Embryonic facial prominence (tissue), 1 donor: ENCODE measurements at regions not wholly inside any gene's neighbourhood (a gene's known extent, or its start where the extent isn't known, plus 50 kb on each side); places are given as distances from the start of the nearest gene placed in this dataset.
A peak's percentile ranks its signal among the peaks of the same experiment; 100 is the strongest.
"Not testable (repeated sequence)": the region's sequence is repeated elsewhere in the genome, so short reads cannot be mapped to it uniquely, and the experiment has no call there.

Source experiments
- DNase-seq: peaks from one replicate; pipeline ENCODE4 v3.0.0-alpha.2; 2016; ENCODE audit errors: extremely low spot score

DNA sequence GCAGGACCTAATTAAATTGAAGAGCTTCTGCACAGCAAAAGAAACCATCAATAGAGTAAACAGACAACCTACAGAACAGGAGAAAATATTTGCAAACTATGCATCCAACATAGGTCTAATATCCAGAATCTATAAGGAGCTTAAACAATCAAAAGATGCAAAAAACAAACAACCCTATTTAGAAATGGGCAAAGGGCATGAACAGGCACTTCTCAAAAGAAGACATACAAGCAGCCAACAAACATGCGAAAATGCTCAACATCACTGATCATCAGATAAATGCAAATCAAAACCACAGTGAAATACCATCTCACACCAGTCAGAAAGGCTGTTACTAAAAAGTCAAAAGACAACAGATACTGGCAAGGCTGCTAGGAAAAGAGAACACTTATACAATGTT, 189.2 kb downstream of the CYP26B1 start:
- not testable (repeated sequence) for DNase-seq

DNA sequence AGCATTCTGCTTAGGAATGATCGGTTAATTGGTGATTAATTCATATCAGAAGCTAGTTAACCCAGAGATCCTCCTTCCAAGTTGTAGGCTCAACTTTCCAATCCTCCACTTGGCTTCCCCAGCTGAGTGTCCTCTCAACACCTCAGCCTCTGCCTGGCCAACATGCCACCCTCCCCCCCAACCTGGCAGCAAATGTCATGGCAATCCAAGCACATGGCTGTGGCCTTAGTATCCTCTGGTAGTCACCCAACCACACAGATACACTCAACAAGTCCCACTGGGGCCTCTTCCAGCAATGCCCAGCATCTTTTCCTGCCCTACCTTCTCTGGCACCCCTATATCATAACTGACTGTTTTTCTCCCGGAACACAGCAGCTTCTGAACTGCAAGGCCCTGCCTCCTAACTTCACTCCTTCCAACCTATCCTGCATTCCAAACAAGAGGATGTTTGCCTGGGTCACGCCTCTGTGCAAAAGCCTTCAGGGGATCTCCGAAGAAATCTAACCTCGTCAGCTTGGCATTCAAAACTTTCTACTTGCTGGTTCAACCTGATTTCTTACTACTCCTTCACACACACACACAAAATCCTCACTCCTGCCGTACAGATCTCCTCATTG, 195.0 kb downstream of the CYP26B1 start:
- DNase-seq, result no peak

DNA sequence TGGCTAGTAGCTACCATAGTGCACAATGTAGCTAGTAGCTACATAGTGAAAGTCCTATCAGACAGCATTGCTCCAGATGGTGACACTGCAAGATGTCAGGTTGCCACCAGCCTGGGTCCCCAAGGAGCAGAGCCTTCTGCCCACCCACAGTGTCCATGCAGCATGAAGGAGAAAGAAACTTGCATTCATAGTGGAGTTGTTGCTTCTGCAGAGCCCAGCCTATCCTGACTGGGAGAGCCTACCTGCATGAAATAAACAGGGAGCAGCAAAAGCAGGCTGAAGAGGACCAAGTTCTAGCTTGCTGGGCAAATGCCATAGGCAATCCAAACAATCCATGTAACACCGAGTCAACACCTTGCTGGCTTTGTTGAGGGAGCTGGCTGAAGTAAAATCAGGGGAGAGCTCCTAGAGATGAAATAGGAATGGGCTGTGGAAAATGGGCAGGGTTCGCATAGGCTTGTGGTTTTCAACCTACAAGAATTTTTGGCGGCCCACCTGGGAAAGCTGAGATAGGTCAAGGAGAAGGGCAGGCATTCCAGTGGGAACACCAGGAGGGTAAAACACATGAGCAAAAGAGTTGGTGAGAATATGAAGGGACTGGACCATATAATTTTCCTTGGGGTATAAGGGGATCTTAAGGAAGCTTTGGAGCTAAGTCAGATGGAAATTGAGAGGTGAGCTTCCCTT, 195.8 kb downstream of the CYP26B1 start:
- no peak for DNase-seq

- DNase-seq, result no peak
Measured at GRCh38 chr2:71951083-71951468, 196.6 kb downstream of the CYP26B1 start.

DNA sequence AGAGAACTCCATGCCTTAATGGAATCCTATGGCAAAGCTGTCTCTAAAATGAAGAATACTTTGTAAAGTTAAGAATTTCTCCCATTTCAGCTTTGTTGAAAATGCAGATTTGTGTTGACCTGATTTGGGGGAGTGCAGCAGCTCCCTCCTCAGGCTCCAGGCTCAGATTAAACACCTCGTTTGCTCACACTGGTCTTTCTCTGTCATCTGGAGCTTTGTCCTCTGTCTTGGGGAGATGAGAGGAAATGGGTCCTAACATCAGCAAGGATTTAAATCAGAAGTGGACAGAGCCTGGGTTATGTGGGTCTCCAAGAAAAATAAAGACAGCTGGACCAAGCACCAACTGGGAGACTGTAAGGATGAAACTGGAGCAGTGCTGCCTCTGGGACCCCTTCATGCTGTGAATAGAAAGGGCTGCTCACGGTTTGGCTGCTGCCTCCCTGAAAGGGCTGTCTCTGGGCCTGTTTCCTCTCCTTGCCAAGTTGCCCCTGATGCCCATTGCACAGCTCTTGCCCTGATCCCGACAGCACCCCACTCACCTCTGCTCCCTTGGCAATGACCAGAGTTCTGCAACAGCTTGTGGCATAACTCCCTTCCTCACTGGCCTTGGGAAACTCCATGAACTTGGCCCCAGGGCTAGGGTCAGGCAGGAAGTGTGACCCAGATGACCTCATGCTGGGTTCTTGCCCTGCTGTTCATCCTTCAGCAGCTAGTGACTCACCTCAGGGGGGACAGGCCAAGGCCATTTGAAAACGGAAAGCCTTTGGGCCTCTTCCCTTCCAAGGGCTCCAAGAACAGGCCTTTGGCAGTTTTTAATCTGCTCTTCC, 197.2 kb downstream of the CYP26B1 start:
- DNase-seq, result no peak

DNA sequence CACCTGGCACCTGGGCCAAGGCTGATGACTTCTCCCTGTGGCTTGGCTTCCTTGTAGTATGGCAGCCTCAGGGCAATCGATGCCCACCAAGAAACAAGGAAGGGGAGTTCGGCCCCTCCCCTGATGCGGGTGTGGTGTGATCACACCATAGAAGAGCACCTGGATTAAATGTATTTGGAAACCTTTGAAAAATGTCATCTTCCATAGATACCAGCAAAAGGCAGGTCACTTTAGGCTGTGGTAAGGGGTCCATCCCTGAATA, 198.2 kb downstream of the CYP26B1 start:
- no peak for DNase-seq

DNA sequence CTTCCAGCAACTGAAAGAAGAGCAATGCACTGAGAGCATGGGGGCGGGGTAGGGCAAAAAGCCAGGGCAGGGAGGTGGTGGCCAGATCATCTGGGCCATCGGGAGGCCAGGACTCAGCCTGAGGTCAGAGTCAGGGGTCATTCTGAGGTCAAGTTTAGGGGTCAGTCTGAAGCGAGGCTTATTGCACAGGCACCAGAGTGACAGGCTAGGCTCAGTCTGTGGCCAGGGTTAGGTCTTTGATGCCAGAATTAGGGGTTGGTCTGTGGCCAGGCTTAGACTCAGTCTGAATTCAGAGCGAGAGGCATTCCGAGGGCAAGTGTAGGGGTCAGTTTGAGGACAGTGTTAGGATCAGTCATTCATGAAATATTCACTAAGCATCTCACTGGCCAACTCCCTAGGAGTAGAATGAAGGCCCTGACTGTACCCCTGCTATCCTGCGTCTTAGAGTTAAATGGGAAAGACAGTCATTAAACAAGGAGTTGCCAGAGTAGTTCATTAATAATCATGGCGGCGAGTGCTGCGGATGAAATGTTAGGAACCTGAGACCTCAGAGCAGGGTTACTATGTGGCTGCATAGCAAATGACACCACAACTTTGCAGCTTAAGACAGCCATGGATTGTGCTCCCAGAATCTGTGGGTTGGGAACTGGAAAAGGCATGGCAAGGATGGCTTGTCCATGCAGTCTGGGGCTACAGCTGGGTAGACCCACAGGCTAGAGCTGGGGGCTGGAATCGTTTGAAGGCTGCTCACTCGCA, 198.7 kb downstream of the CYP26B1 start:
- no peak for DNase-seq

- DNase-seq, result no peak
Measured at GRCh38 chr2:71947809-71948208, 199.9 kb downstream of the CYP26B1 start.

DNA sequence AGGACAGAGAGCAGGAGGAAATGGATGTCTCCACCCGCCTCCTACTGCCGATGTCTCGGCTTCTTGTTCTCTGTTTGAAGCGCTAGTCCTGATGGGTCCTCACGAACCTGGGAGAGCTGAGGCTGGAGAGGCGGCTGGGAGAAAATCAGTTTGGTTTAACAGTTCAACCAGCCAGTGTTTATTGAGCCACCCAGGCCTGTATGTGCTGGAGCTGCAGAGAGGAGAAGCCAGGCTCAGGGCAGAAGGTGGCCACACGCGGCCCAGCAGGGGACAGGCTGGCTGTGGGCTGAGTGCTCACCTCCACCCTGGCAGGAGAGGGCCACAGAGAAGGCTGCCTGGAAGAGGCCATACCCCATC, 202.1 kb downstream of the CYP26B1 start:
- no peak for DNase-seq

- DNase-seq, result peak; percentile 69
Measured at GRCh38 chr2:71944806-71945602, 202.7 kb downstream of the CYP26B1 start.

DNA sequence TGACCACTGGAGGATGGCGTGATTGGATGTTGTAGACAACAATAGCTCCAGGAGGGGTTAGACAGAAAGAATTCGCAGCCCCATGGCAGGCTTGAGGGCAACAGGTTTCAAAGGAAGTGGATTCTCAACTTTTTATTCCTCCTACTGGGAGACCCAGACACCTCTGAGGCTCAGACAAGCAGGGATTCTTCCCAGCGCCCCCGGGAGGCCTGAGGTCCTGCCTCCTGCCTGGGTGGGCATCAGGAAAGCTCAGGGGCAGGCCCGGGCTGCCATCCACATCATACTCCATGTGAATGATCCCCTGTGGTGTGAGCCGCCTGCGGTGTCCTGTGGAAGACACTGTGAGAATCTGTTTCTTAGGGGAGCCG, 203.5 kb downstream of the CYP26B1 start:
- no peak for DNase-seq

GRCh38 chr2:71943238-71944182, 204.2 kb downstream of the CYP26B1 start:
- DNase-seq, result no peak

- no peak for DNase-seq
Measured at GRCh38 chr2:71941726-71942525, 205.7 kb downstream of the CYP26B1 start.

- no peak for DNase-seq
Measured at GRCh38 chr2:71940695-71941094, 207.0 kb downstream of the CYP26B1 start.

GRCh38 chr2:71939588-71940535, 207.8 kb downstream of the CYP26B1 start:
- DNase-seq, result no peak

GRCh38 chr2:71938659-71939587, 208.7 kb downstream of the CYP26B1 start:
- no peak for DNase-seq

- no peak for DNase-seq
Measured at GRCh38 chr2:71938108-71938507, 209.6 kb downstream of the CYP26B1 start.
